ENCODE measurements at regions not wholly inside any gene's neighbourhood (a gene's known extent, or its start where the extent isn't known, plus 50 kb on each side); places are given as distances from the start of the nearest gene placed in this dataset.

GRCh38 chr13:44873461-44873860 is 115.8 kb downstream of the NUFIP1 start:
- ChIA-PET CTCF (interaction anchor here (0.6 kb wide), 2 partner anchors 11 to 15 kb away, joined by 3 to 4 read pairs; no protein-coding TSS in a partner anchor), POLR2A (ENCODE audit: low non-redundant PET) (no interaction called here)
- TF ChIP-seq CTCF (conservative IDR thresholded peaks at IDR 0.05; ENCODE audit: low read depth): no peak
- no peak for DNase-seq (ENCODE audit: low spot score)
- no peak overlapping the region for H3K27ac ChIP-seq

DNA sequence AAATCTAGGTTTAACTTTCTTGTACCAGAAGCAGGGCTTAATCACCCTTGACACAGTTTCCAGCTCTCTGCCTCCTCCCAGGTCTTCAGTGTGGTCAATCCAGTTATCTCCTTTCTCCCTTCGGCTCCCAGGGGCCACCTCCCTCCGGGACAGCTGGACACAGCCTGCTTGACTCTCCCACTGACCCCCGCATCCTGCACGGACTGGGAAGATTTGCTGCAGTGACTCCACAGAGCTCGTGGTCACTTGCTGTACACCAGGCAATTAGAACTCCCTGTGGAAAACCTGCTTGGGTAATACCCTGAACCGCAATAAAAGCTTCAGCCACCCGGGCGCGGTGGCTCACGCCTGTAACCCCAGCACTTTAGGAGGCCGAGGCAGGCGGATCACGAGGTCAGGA is 116.5 kb downstream of the NUFIP1 start:
- no peak for DNase-seq (ENCODE audit: low spot score)
- TF ChIP-seq CTCF (conservative IDR thresholded peaks at IDR 0.05; ENCODE audit: low read depth): no peak
- POLR2A ChIA-PET (ENCODE audit: low non-redundant PET): no interaction called here
- H3K27ac ChIP-seq: no peak overlapping the region
- CTCF ChIA-PET: interaction anchor here (0.6 kb wide), 2 partner anchors 11 to 16 kb away, joined by 3 to 4 read pairs; no protein-coding TSS in a partner anchor

DNA sequence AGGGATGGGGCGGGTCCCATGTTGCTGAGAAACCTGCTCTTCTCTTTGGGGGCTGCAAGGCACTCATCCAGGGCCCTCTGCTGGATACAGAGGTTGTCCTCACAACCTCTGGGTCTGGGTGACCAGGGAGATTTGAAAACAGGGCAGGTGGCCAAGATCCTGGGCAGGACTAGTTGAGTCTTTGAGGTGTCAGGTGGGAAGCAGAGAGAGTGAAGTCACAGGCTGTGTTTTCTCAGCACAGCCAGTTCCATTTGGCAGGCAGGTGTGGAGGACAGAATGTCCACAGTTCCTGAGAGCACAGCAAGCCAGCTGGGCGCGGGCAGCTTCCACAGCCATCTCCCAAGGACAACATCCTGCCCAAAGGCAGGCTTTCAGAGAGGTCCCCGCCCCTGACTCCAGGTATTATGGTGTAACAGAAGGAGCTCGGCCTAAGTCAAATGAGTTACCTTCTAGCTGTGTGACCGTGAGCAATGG is 118.8 kb downstream of the NUFIP1 start:
- no peak for TF ChIP-seq CTCF (conservative IDR thresholded peaks at IDR 0.05; ENCODE audit: low read depth)
- POLR2A ChIA-PET (ENCODE audit: low non-redundant PET): no interaction called here
- peak overlapping the region; percentile 35 for H3K27ac ChIP-seq
- DNase-seq (ENCODE audit: low spot score): no peak
- CTCF ChIA-PET: interaction anchor here (0.6 kb wide), 1 partner anchor 47 kb away, joined by 4 read pairs; no protein-coding TSS in a partner anchor

GRCh38 chr13:44869167-44869566 is 120.1 kb downstream of the NUFIP1 start:
- ChIA-PET CTCF (interaction anchor here (0.8 kb wide), 1 partner anchor 26 kb away, joined by 3 read pairs; no protein-coding TSS in a partner anchor), POLR2A (ENCODE audit: low non-redundant PET) (no interaction called here)
- no peak for TF ChIP-seq CTCF (conservative IDR thresholded peaks at IDR 0.05; ENCODE audit: low read depth)

GRCh38 chr13:44868397-44868796 is 120.9 kb downstream of the NUFIP1 start:
- DNase-seq (ENCODE audit: low spot score): no peak
- no peak for TF ChIP-seq CTCF (conservative IDR thresholded peaks at IDR 0.05; ENCODE audit: low read depth)
- POLR2A ChIA-PET (ENCODE audit: low non-redundant PET): no interaction called here
- H3K27ac ChIP-seq: no peak overlapping the region
- CTCF ChIA-PET: interaction anchor here (0.8 kb wide), 1 partner anchor 25 kb away, joined by 3 read pairs; no protein-coding TSS in a partner anchor

More at GRCh38 chr13:44869167-44869566, 120.1 kb downstream of the NUFIP1 start:
- no peak for DNase-seq (ENCODE audit: low spot score)
- no peak overlapping the region for H3K27ac ChIP-seq

- no peak overlapping the region for H3K27ac ChIP-seq
- ChIA-PET POLR2A (ENCODE audit: low non-redundant PET) (no interaction called here), CTCF (no interaction called here)
- DNase-seq (ENCODE audit: low spot score): no peak
- TF ChIP-seq CTCF (conservative IDR thresholded peaks at IDR 0.05; ENCODE audit: low read depth): no peak
Measured at GRCh38 chr13:44867825-44868224, 121.4 kb downstream of the NUFIP1 start.
